HEK293T (cell line): ENCODE measurements at regions not wholly inside any gene's neighbourhood (a gene's known extent, or its start where the extent isn't known, plus 50 kb on each side); places are given as distances from the start of the nearest gene placed in this dataset.

Experiments used
- CTCF ChIA-PET: fragments of 350-600 bp; formaldehyde crosslinking; extraction: SDS; loops from one replicate; lab custom pipeline; 2021; ENCODE audit warnings: antibody characterized with exemption, inconsistent platforms; lab: Yijun Ruan, JAX
- POLR2A ChIA-PET: fragments of 350-600 bp; formaldehyde crosslinking; extraction: SDS; loops from one replicate; lab custom pipeline; 2020; ENCODE audit warnings: antibody characterized with exemption, inconsistent platforms; lab: Yijun Ruan, JAX
- DNase-seq: peaks from one replicate; pipeline ENCODE4 v3.0.0; 2012; ENCODE audit warnings: mixed read lengths; ENCODE audit errors: extremely low spot score
- ARNT ChIP-seq: fragments of 450-650 bp; IDR thresholded peaks from 2 replicates; pipeline ENCODE4 v1.6.1; 2017; ENCODE audit warnings: mild to moderate bottlenecking
- BHLHE40 ChIP-seq: fragments of 450-650 bp; IDR thresholded peaks from 2 replicates; pipeline ENCODE4 v1.6.1; 2016; ENCODE audit warnings: mild to moderate bottlenecking, moderate library complexity, borderline replicate concordance
- CTBP1 ChIP-seq: fragments of 450-650 bp; IDR thresholded peaks from 2 replicates; pipeline ENCODE4 v1.6.1; 2016; ENCODE audit warnings: borderline replicate concordance
- ELF4 ChIP-seq: fragments of 450-650 bp; IDR thresholded peaks from 2 replicates; pipeline ENCODE4 v1.6.1; 2017; ENCODE audit warnings: antibody characterized with exemption
- FOXA1 ChIP-seq: fragments of 450-650 bp; IDR thresholded peaks from 2 replicates; pipeline ENCODE4 v1.6.1; 2016; ENCODE audit warnings: mild to moderate bottlenecking
- FOXK2 ChIP-seq: fragments of 450-650 bp; IDR thresholded peaks from 2 replicates; pipeline ENCODE4 v1.6.1; 2016; ENCODE audit warnings: mild to moderate bottlenecking
- FOXM1 ChIP-seq: fragments of 450-650 bp; IDR thresholded peaks from 2 replicates; pipeline ENCODE4 v1.6.1; 2017; ENCODE audit warnings: mild to moderate bottlenecking, borderline replicate concordance
- HDGF ChIP-seq: fragments of 450-650 bp; IDR thresholded peaks from 2 replicates; pipeline ENCODE4 v1.6.1; 2017; ENCODE audit warnings: antibody characterized with exemption, borderline replicate concordance
- L3MBTL2 ChIP-seq: fragments of 450-650 bp; conservative IDR thresholded peaks from 2 replicates; pipeline ENCODE4 v1.6.1; 2016; ENCODE audit warnings: mild to moderate bottlenecking
- LEF1 ChIP-seq: fragments of 450-650 bp; IDR thresholded peaks from 2 replicates; pipeline ENCODE4 v1.6.1; 2017; ENCODE audit warnings: mild to moderate bottlenecking, borderline replicate concordance
- NFRKB ChIP-seq: fragments of 450-650 bp; IDR thresholded peaks from 2 replicates; pipeline ENCODE4 v1.6.1; 2016; ENCODE audit warnings: mild to moderate bottlenecking, moderate library complexity
- SP1 ChIP-seq: fragments of 450-650 bp; IDR thresholded peaks from 2 replicates; pipeline ENCODE4 v1.6.1; 2017
- SUZ12 ChIP-seq: fragments of 450-650 bp; IDR thresholded peaks from 2 replicates; pipeline ENCODE4 v1.6.1; 2016; ENCODE audit warnings: mild to moderate bottlenecking
- TARDBP ChIP-seq: fragments of 450-650 bp; IDR thresholded peaks from 2 replicates; pipeline ENCODE4 v1.6.1; 2016
- ZNF384 ChIP-seq: fragments of 450-650 bp; IDR thresholded peaks from 2 replicates; pipeline ENCODE4 v1.6.1; 2016
- TF ChIP-seq, protein P1 (sequence below): fragments of 450-650 bp; IDR thresholded peaks from 2 replicates; pipeline ENCODE4 v1.6.1; 2016

DNA sequence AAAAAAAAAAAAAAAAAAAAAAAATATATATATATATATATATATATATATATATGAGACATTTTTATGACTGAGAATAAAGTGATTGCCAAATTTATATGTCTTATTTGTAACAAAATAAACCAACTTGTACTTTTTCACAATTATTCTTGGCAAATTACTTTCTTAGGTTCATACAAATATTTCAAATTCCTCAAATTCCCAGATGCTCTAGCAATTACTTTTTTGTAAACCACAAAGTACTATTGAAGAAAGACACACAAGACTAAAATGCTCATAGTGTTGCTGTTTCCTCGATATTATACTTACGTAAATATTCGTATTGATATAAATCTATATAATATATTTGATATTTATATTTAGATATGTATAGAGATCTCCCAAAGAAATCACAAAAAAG, 390.0 kb downstream of the FAT4 start:
- DNase-seq, result no peak
- TF ChIP-seq ZNF384, result no peak
- no peak for TF ChIP-seq SUZ12
- ChIA-PET CTCF (no interaction called here), POLR2A (no interaction called here)

DNA sequence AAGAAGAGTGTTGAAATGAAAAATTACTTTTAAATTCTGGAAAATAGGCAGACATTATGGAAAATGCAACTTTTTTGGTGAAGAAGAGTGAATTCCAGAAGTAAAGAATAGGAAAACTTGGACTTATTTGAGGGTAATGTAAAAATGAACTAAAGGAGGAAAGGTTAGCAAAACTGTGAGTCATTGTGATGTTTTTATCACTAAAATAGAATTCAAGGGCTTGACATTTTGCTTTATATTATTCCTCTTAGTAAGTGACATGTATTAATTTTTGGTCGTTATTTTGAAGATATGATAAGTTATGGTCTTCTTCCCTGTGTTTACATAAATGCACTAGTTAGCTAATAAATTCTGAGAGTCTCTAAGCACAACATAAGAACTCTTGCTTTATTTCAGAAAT, 390.9 kb downstream of the FAT4 start:
- TF ChIP-seq FOXK2, result no peak
- no peak for TF ChIP-seq ZNF384
- TF ChIP-seq ARNT, result no peak
- TF ChIP-seq FOXA1, result no peak
- no peak for TF ChIP-seq BHLHE40
- TF ChIP-seq L3MBTL2, result no peak
- TF ChIP-seq, protein P1, sequence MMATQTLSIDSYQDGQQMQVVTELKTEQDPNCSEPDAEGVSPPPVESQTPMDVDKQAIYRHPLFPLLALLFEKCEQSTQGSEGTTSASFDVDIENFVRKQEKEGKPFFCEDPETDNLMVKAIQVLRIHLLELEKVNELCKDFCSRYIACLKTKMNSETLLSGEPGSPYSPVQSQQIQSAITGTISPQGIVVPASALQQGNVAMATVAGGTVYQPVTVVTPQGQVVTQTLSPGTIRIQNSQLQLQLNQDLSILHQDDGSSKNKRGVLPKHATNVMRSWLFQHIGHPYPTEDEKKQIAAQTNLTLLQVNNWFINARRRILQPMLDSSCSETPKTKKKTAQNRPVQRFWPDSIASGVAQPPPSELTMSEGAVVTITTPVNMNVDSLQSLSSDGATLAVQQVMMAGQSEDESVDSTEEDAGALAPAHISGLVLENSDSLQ, result no peak
- TF ChIP-seq ELF4, result no peak
- no peak for TF ChIP-seq HDGF
- no peak for TF ChIP-seq FOXM1
- TF ChIP-seq NFRKB, result no peak
- TF ChIP-seq SUZ12, result no peak
- TF ChIP-seq TARDBP, result no peak
- TF ChIP-seq LEF1, result no peak
- no peak for DNase-seq
- CTCF ChIA-PET, result no interaction called here
- POLR2A ChIA-PET, result no interaction called here

DNA sequence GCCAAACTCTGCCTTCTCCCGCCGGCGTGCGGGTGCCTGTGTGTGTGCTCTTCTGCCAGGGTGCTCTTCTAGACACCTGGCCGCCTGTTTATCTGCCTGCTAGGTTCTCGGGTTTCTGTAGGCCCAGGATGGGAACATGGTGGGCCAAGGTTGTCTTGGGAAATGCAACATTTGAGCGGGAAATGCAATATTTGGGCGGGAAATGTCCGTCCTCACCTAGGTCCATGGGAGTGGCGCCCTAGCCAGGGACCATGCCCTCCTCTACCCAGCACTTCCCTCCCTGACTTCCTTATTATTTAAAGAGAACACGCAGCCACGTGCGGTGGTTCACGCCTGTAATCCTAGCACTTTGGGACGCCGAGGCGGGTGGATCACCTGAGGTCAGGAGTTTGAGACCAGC, 392.6 kb downstream of the FAT4 start:
- DNase-seq, result no peak
- POLR2A ChIA-PET, result no interaction called here
- TF ChIP-seq LEF1 (no peak), FOXA1 (no peak), ARNT (no peak), NFRKB (no peak), SUZ12 (no peak), SP1 (no peak), CTBP1 (no peak), ZNF384 (no peak), TARDBP (no peak), ELF4 (no peak), BHLHE40 (no peak), FOXK2 (no peak), L3MBTL2 (no peak), HDGF (no peak), FOXM1 (no peak)
- TF ChIP-seq, protein P1, result no peak
- CTCF ChIA-PET, result no interaction called here

DNA sequence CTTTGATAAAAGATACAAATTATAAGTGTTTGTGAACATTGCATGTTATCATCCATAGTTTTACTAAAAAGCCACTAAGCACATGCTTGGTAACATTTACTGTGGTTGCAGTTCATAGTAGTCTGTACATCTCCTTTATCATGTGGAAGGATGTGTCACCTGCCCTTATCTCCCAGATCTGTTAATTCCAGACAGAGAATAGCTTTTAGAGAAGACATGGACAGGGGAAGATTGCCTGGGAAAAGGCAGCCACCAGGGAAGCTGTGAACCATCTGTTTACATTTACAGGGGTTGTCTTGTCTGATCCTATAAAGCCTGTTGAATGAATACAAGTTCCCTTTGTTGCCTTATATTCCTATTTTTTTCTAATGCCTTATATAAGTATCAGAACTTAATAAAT, 396.0 kb downstream of the FAT4 start:
- TF ChIP-seq CTBP1 (no peak), ZNF384 (no peak)
- TF ChIP-seq, protein P1, result no peak
- no peak for DNase-seq
- CTCF ChIA-PET, result no interaction called here
- POLR2A ChIA-PET, result no interaction called here

DNA sequence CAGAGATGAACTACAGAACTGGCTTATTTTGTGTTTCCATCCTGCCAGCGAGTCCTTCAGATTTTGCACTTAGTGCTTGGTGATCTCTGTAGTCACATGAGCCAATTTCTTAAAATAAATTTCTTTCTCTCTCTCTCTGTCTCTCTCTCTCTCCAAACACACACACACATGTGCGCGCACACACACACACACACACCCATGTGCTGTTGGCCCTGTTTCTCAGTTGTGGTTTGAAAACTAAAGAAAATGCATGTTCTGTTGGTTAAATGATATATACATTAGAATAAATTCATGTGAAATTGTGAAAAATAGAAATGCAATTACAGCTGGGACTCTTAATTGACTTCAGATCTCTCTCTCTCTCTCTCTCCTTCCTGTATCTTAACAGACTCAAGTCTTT, 399.3 kb downstream of the FAT4 start:
- no peak for DNase-seq
- CTCF ChIA-PET, result no interaction called here
- TF ChIP-seq HDGF (no peak), ZNF384 (no peak), NFRKB (no peak), LEF1 (no peak), FOXM1 (no peak), L3MBTL2 (no peak), SUZ12 (no peak), BHLHE40 (no peak), ELF4 (no peak), CTBP1 (no peak), TARDBP (no peak), SP1 (no peak), FOXA1 (no peak), ARNT (no peak), FOXK2 (no peak)
- TF ChIP-seq, protein P1, result no peak
- POLR2A ChIA-PET, result no interaction called here

DNA sequence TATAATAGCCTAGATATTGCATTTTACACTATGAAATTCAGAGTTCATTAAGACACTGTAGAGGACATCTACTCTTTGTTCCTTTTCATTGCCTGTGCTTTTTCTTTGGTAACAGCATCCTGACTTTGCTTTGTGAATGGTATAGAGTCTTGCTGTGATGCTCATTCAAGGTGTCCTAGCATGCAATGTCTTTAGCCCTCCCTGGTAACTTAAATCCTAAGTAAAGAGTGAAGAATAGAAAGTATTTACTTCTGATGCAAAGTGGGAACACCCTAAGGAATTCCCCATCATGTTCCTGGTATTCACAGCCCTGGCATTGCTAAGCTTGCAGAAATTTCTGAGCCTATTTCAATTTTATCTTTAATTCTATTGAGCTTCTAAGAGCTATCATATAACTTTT, 400.1 kb downstream of the FAT4 start:
- ChIA-PET POLR2A (no interaction called here), CTCF (no interaction called here)
- no peak for DNase-seq
- no peak for TF ChIP-seq BHLHE40
- no peak for TF ChIP-seq NFRKB
- no peak for TF ChIP-seq ELF4
- no peak for TF ChIP-seq LEF1
- no peak for TF ChIP-seq L3MBTL2
- TF ChIP-seq ZNF384, result no peak
- TF ChIP-seq TARDBP, result no peak
- no peak for TF ChIP-seq FOXK2
- no peak for TF ChIP-seq ARNT
- TF ChIP-seq FOXA1, result no peak
- TF ChIP-seq, protein P1, result no peak
- TF ChIP-seq FOXM1, result no peak
- TF ChIP-seq SUZ12, result no peak
- no peak for TF ChIP-seq SP1
- TF ChIP-seq CTBP1, result no peak
